GM12878 (cell line): ENCODE measurements at regions not wholly inside any gene's neighbourhood (a gene's known extent, or its start where the extent isn't known, plus 50 kb on each side); places are given as distances from the start of the nearest gene placed in this dataset.

Experiments used
- ATAC-seq: fragments of 200-7000 bp; cut with Tn5 transposase; 3 replicates; pipeline ENCODE4 v1.9.1; 2020; ENCODE audit warnings: mild to moderate bottlenecking, moderate library complexity
- BruUV-seq: library from RNA; stranded (reverse); fragments of 400-500 nt; replicated peaks from 2 replicates; lab custom pipeline; 2021; lab: Mats Ljungman, UMichigan
- CTCF ChIA-PET: fragments of 300-600 bp; sonication (Branson Sonifier 250); formaldehyde crosslinking; extraction: SDS; loops from one replicate; lab custom pipeline; 2021; ENCODE audit warnings: inconsistent platforms; lab: Yijun Ruan, JAX
- POLR2A ChIA-PET: fragments of 350-600 bp; formaldehyde crosslinking; extraction: SDS; loops from one replicate; lab custom pipeline; 2021; ENCODE audit warnings: inconsistent platforms; lab: Charles Lee
- RAD21 ChIA-PET: fragments of 300-600 bp; sonication (Branson Sonifier 250); formaldehyde crosslinking; loops from one replicate; lab custom pipeline; 2023; ENCODE audit warnings: antibody characterized with exemption; ENCODE audit not compliant: unreplicated experiment; lab: Charles Lee
- SMC1A ChIA-PET: fragments of 300-600 bp; sonication (Branson Sonifier 250); formaldehyde crosslinking; loops from one replicate; lab custom pipeline; 2023; ENCODE audit not compliant: unreplicated experiment, uncharacterized antibody; lab: Charles Lee
- DNase-seq: peaks from one replicate; pipeline ENCODE4 v3.0.0-alpha.2; 2011; ENCODE audit warnings: low read depth, low spot score
- FAIRE-seq: peaks from 3 replicates; lab custom pipeline; 2011; peaks lifted over from hg19 to GRCh38; lab: Jason Lieb, UNC
- H2AFZ ChIP-seq: 2 replicates; pipeline ENCODE4 v1.6.0; 2011; ENCODE audit warnings: low read depth, low read length, control low read depth; ENCODE audit not compliant: control insufficient read depth
- H3K27ac ChIP-seq: 2 replicates; pipeline ENCODE4 v1.5.1; 2011; ENCODE audit warnings: control low read depth; ENCODE audit not compliant: control insufficient read depth, insufficient read depth
- H3K27me3 ChIP-seq, 2 experiments: replicated peaks in 1 of 2; 2 replicates each; pipeline versions ENCODE4 v1.6.0 to v1.6.1; 2011; ENCODE audit warnings: low read length in 1 of 2; ENCODE audit not compliant: control insufficient read depth in 2 of 2, insufficient read depth in 2 of 2
- H3K36me3 ChIP-seq, 2 experiments: 2 replicates each; pipeline ENCODE4 v1.5.1; 2011; ENCODE audit warnings: low read length in 1 of 2; ENCODE audit not compliant: control insufficient read depth in 2 of 2, insufficient read depth in 2 of 2
- H3K4me1 ChIP-seq: 2 replicates; pipeline ENCODE4 v1.6.1; 2011; ENCODE audit warnings: mild to moderate bottlenecking, low read length, moderate library complexity, mixed read lengths; ENCODE audit not compliant: control insufficient read depth, insufficient read depth
- H3K4me2 ChIP-seq: 2 replicates; pipeline ENCODE4 v1.6.0; 2011; ENCODE audit warnings: control low read depth; ENCODE audit not compliant: control insufficient read depth, insufficient read depth
- H3K4me3 ChIP-seq: fragments of 200-600 bp; sonication (generic); 2 replicates; pipeline ENCODE4 v1.5.1; 2016
- H3K79me2 ChIP-seq: 2 replicates; pipeline ENCODE4 v1.6.0; 2011; ENCODE audit warnings: low read length; ENCODE audit not compliant: control insufficient read depth, insufficient read depth
- H3K9ac ChIP-seq: 2 replicates; pipeline ENCODE4 v1.8.0; 2011; ENCODE audit warnings: low read length, control low read depth, mixed read lengths; ENCODE audit not compliant: control insufficient read depth, insufficient read depth
- H3K9me3 ChIP-seq: replicated peaks from 3 replicates; pipeline ENCODE4 v1.5.1; 2011; ENCODE audit warnings: mild to moderate bottlenecking, low read length; ENCODE audit not compliant: control insufficient read depth, insufficient read depth
- H4K20me1 ChIP-seq: 2 replicates; pipeline ENCODE4 v1.6.0; 2011; ENCODE audit not compliant: control insufficient read depth, insufficient read depth
- BCL11A ChIP-seq: IDR thresholded peaks from 2 replicates; pipeline ENCODE4 v1.6.1; 2011; ENCODE audit warnings: low read depth, low read length
- CHD2 ChIP-seq: IDR thresholded peaks from 2 replicates; pipeline ENCODE4 v1.6.1; 2011; ENCODE audit warnings: low read depth, low read length, improper control_type of control experiment, borderline replicate concordance
- CREB1 ChIP-seq: IDR thresholded peaks from 2 replicates; pipeline ENCODE4 v1.6.1; 2012; ENCODE audit warnings: low read depth, mild to moderate bottlenecking, inconsistent platforms
- FOXM1 ChIP-seq: IDR thresholded peaks from 2 replicates; pipeline ENCODE4 v1.6.1; 2012; ENCODE audit warnings: low read depth, mild to moderate bottlenecking, inconsistent platforms, low read length, moderate library complexity
- HCFC1 ChIP-seq: fragments of 150-350 bp; IDR thresholded peaks from 2 replicates; pipeline ENCODE4 v1.6.1; 2014; ENCODE audit warnings: low read length
- HDAC2 ChIP-seq: fragments of 200-600 bp; sonication (generic); IDR thresholded peaks from 2 replicates; pipeline ENCODE4 v1.6.1; 2017
- IKZF1 ChIP-seq: fragments of 450-650 bp; conservative IDR thresholded peaks from 2 replicates; pipeline ENCODE4 v1.6.1; 2017; ENCODE audit warnings: antibody characterized with exemption, mild to moderate bottlenecking
- KLF5 ChIP-seq: fragments of 450-650 bp; IDR thresholded peaks from 2 replicates; pipeline ENCODE4 v1.6.1; 2014; ENCODE audit warnings: mild to moderate bottlenecking; ENCODE audit not compliant: partially characterized antibody
- MYC ChIP-seq: IDR thresholded peaks from 2 replicates; pipeline ENCODE4 v1.6.1; 2011; ENCODE audit warnings: mild to moderate bottlenecking, low read length, moderate library complexity, inconsistent platforms; ENCODE audit not compliant: insufficient read depth, insufficient replicate concordance, insufficient read length, severe bottlenecking
- NBN ChIP-seq: fragments of 450-650 bp; IDR thresholded peaks from 2 replicates; pipeline ENCODE4 v1.6.1; 2016
- PML ChIP-seq: IDR thresholded peaks from 2 replicates; pipeline ENCODE4 v1.6.1; 2012; ENCODE audit warnings: low read length, inconsistent platforms
- RAD21 ChIP-seq: IDR thresholded peaks from 2 replicates; pipeline ENCODE4 v1.6.1; 2011; ENCODE audit warnings: mild to moderate bottlenecking, low read depth, low read length, moderate library complexity; ENCODE audit not compliant: insufficient read depth
- RFX5 ChIP-seq: IDR thresholded peaks from 2 replicates; pipeline ENCODE4 v1.6.1; 2011; ENCODE audit warnings: low read depth, low read length, improper control_type of control experiment
- SIX5 ChIP-seq: IDR thresholded peaks from 2 replicates; pipeline ENCODE4 v1.6.1; 2011; ENCODE audit warnings: mild to moderate bottlenecking, low read depth, low read length, moderate library complexity; ENCODE audit not compliant: severe bottlenecking
- SP1 ChIP-seq: IDR thresholded peaks from one replicate; pipeline ENCODE4 v1.6.1; 2011; ENCODE audit warnings: low read depth, low read length
- TBL1XR1 ChIP-seq: IDR thresholded peaks from 2 replicates; pipeline ENCODE4 v1.6.1; 2012; ENCODE audit warnings: low read depth, low read length, improper control_type of control experiment
- WGBS: methylation state at CpG from one replicate; pipeline ENCODE4 v1.1.6; 2016; ENCODE audit warnings: low lambda C conversion rate; ENCODE audit not compliant: insufficient replicate concordance, insufficient coverage; ENCODE audit errors: missing lambda C conversion rate; 5-methylcytosine and 5-hydroxymethylcytosine counted together
- in situ Hi-C: fragments of 300-500 bp; cut with MboI; formaldehyde crosslinking; loops from 9 replicates; pipeline ENCODE4 v1.14.3; 2018; ENCODE audit warnings: mixed read lengths
- intact Hi-C: fragments of 100-400 bp; cut with micrococcal nuclease; formaldehyde crosslinking; loops from one replicate; pipeline ENCODE4 v1.14.2; 2022; ENCODE audit not compliant: unreplicated experiment
- TF ChIP-seq, protein P1 (sequence below): fragments of 450-650 bp; IDR thresholded peaks from 2 replicates; pipeline ENCODE4 v1.6.1; 2017; ENCODE audit warnings: mild to moderate bottlenecking, moderate library complexity
- TF ChIP-seq, protein P2 (sequence below), 3 experiments: IDR thresholded peaks in 2 of 3; conservative IDR thresholded peaks in 1 of 3; 2 replicates each; pipeline ENCODE4 v1.5.1; 2011; ENCODE audit warnings: low read depth in 3 of 3, low read length in 3 of 3, mild to moderate bottlenecking in 3 of 3, control low read depth in 2 of 3, moderate library complexity in 2 of 3, inconsistent platforms in 1 of 3, mixed read lengths in 1 of 3; ENCODE audit not compliant: control insufficient read depth in 2 of 3, insufficient read depth in 1 of 3; ENCODE audit errors: extremely low read depth in 1 of 3
- TF ChIP-seq, protein P3 (sequence below): fragments of 450-650 bp; IDR thresholded peaks from 2 replicates; pipeline ENCODE4 v1.6.1; 2017; ENCODE audit warnings: mild to moderate bottlenecking, low read depth, inconsistent platforms; ENCODE audit not compliant: poor library complexity, severe bottlenecking

DNA sequence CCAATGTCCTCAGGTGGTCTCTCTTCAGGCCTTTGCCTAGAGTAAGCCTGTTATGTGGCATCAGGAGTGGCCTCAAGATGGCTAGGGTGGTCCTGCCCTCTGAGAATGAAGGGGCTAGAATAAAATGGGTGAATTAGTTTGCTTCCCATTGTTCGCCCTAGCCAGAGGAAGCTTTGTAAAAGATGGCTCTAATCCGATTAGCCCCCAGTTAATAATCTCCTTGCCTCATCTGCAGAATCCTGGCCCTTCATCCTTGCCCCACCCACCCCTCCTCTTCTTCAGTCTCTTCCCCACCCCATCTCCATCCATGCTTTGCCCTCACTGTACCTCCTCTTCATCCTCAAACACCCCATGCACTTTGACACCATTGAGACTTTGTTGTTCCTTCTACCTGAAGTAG is 57.4 kb upstream of the LGALSL start:
- TF ChIP-seq KLF5 (no peak), IKZF1 (no peak), FOXM1 (no peak), HCFC1 (no peak), HDAC2 (no peak), TBL1XR1 (no peak), RAD21 (no peak), CHD2 (no peak), PML (no peak), SP1 (no peak), SIX5 (no peak), CREB1 (no peak), RFX5 (no peak), NBN (no peak), BCL11A (no peak), MYC (no peak)
- TF ChIP-seq, protein P1, sequence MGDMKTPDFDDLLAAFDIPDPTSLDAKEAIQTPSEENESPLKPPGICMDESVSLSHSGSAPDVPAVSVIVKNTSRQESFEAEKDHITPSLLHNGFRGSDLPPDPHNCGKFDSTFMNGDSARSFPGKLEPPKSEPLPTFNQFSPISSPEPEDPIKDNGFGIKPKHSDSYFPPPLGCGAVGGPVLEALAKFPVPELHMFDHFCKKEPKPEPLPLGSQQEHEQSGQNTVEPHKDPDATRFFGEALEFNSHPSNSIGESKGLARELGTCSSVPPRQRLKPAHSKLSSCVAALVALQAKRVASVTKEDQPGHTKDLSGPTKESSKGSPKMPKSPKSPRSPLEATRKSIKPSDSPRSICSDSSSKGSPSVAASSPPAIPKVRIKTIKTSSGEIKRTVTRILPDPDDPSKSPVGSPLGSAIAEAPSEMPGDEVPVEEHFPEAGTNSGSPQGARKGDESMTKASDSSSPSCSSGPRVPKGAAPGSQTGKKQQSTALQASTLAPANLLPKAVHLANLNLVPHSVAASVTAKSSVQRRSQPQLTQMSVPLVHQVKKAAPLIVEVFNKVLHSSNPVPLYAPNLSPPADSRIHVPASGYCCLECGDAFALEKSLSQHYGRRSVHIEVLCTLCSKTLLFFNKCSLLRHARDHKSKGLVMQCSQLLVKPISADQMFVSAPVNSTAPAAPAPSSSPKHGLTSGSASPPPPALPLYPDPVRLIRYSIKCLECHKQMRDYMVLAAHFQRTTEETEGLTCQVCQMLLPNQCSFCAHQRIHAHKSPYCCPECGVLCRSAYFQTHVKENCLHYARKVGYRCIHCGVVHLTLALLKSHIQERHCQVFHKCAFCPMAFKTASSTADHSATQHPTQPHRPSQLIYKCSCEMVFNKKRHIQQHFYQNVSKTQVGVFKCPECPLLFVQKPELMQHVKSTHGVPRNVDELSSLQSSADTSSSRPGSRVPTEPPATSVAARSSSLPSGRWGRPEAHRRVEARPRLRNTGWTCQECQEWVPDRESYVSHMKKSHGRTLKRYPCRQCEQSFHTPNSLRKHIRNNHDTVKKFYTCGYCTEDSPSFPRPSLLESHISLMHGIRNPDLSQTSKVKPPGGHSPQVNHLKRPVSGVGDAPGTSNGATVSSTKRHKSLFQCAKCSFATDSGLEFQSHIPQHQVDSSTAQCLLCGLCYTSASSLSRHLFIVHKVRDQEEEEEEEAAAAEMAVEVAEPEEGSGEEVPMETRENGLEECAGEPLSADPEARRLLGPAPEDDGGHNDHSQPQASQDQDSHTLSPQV = no peak
- TF ChIP-seq, protein P2, sequence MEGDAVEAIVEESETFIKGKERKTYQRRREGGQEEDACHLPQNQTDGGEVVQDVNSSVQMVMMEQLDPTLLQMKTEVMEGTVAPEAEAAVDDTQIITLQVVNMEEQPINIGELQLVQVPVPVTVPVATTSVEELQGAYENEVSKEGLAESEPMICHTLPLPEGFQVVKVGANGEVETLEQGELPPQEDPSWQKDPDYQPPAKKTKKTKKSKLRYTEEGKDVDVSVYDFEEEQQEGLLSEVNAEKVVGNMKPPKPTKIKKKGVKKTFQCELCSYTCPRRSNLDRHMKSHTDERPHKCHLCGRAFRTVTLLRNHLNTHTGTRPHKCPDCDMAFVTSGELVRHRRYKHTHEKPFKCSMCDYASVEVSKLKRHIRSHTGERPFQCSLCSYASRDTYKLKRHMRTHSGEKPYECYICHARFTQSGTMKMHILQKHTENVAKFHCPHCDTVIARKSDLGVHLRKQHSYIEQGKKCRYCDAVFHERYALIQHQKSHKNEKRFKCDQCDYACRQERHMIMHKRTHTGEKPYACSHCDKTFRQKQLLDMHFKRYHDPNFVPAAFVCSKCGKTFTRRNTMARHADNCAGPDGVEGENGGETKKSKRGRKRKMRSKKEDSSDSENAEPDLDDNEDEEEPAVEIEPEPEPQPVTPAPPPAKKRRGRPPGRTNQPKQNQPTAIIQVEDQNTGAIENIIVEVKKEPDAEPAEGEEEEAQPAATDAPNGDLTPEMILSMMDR (IDR thresholded peaks at IDR 0.05 in 2 of 3, conservative IDR thresholded peaks at IDR 0.05 in 1 of 3; ENCODE audit: control insufficient read depth in 2 of 3, extremely low read depth in 1 of 3, insufficient read depth in 1 of 3, low read depth in 3 of 3, low read length in 3 of 3) = no peak
- TF ChIP-seq, protein P3, sequence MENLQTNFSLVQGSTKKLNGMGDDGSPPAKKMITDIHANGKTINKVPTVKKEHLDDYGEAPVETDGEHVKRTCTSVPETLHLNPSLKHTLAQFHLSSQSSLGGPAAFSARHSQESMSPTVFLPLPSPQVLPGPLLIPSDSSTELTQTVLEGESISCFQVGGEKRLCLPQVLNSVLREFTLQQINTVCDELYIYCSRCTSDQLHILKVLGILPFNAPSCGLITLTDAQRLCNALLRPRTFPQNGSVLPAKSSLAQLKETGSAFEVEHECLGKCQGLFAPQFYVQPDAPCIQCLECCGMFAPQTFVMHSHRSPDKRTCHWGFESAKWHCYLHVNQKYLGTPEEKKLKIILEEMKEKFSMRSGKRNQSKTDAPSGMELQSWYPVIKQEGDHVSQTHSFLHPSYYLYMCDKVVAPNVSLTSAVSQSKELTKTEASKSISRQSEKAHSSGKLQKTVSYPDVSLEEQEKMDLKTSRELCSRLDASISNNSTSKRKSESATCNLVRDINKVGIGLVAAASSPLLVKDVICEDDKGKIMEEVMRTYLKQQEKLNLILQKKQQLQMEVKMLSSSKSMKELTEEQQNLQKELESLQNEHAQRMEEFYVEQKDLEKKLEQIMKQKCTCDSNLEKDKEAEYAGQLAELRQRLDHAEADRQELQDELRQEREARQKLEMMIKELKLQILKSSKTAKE = no peak
- TF ChIP-seq, all 136 proteins: peak for 0
- no peaks in the 10 kb centered on the region for H4K20me1 ChIP-seq
- H2AFZ ChIP-seq = no peak overlapping the region
- no peak for DNase-seq
- no peaks in the 10 kb centered on the region for H3K79me2 ChIP-seq
- RAD21 ChIA-PET = no interaction called here
- H3K9me3 ChIP-seq = no peaks in the 10 kb centered on the region
- WGBS = 38% methylated on average over 2 of the region's 2 CpGs
- H3K4me2 ChIP-seq = no peak overlapping the region
- no peaks in the 10 kb centered on the region for H3K27me3 ChIP-seq
- no peak for ATAC-seq
- no TSS peak for BruUV-seq
- peaks cover 9% of the 10 kb centered on the region; the same call in 1 of the 2 replicates for H3K4me1 ChIP-seq
- SMC1A ChIA-PET = interaction anchor here (1.0 to 1.1 kb wide), 2 partner anchors 15 to 65 kb away, joined by 3 read pairs; no protein-coding TSS in a partner anchor
- CTCF ChIA-PET = interaction anchor here (3.4 kb wide), 1 partner anchor 66 kb away, joined by 15 read pairs; no protein-coding TSS in a partner anchor
- H3K9ac ChIP-seq = no peak overlapping the region
- FAIRE-seq = no peak
- POLR2A ChIA-PET = no interaction called here
- H3K27ac ChIP-seq = no peak overlapping the region
- in situ Hi-C loops = no loop called here
- H3K36me3 ChIP-seq = no peaks in the 10 kb centered on the region
- intact Hi-C loops = no loop called here
- no peak overlapping the region for H3K4me3 ChIP-seq
